ENCODE measurements at regions not wholly inside any gene's neighbourhood (a gene's known extent, or its start where the extent isn't known, plus 50 kb on each side); places are given as distances from the start of the nearest gene placed in this dataset.

DNA sequence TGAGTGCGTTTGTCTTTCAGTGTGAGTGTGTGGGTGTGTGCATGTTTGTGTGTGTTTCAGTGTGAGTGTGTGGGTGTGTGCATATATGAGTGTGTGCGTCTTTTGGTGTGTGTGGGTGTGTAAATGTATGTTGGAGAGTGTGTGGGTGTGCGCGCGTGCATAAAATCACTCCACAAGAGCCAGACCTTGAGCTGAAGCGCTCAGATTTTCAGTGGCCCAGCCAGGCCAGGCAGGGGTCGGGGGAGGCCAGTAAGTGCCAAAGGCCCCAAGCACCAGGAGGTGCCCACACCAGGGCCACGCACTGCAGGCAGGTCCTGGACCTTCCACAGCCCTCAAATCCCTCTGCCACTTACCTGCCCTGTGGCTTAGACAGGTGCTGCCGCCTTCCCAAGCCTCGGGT lies 184.0 kb downstream of the SOX9 start:
- H3K27ac ChIP-seq (ENCODE audit: low read depth in 1 of 2, low read length in 1 of 2): no peak overlapping the region
- 91 to 95% methylated on average over 10 of the region's 10 CpGs for WGBS, 2 donors
- ATAC-seq (ENCODE audit: insufficient read depth, low FRiP score): no peak
- H3K27me3 ChIP-seq (ENCODE audit: control insufficient read depth in 3 of 3, insufficient read depth in 3 of 3, low read length in 2 of 3): no peaks in the 10 kb centered on the region
- no peak overlapping the region for H3K4me3 ChIP-seq
- H3K4me1 ChIP-seq (ENCODE audit: control insufficient read depth in 5 of 5, insufficient read depth in 5 of 5, low read length in 5 of 5): peaks cover 0 to 15% (median 0%) of the 10 kb centered on the region in 5 donors
- peaks cover 0 to 3% (median 0%) of the 10 kb centered on the region in 4 donors for H3K9me3 ChIP-seq (ENCODE audit: control insufficient read depth in 4 of 4, insufficient read depth in 3 of 4, low read length in 3 of 4)
- TF ChIP-seq, protein P1, sequence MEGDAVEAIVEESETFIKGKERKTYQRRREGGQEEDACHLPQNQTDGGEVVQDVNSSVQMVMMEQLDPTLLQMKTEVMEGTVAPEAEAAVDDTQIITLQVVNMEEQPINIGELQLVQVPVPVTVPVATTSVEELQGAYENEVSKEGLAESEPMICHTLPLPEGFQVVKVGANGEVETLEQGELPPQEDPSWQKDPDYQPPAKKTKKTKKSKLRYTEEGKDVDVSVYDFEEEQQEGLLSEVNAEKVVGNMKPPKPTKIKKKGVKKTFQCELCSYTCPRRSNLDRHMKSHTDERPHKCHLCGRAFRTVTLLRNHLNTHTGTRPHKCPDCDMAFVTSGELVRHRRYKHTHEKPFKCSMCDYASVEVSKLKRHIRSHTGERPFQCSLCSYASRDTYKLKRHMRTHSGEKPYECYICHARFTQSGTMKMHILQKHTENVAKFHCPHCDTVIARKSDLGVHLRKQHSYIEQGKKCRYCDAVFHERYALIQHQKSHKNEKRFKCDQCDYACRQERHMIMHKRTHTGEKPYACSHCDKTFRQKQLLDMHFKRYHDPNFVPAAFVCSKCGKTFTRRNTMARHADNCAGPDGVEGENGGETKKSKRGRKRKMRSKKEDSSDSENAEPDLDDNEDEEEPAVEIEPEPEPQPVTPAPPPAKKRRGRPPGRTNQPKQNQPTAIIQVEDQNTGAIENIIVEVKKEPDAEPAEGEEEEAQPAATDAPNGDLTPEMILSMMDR (IDR thresholded peaks at IDR 0.05; ENCODE audit: control extremely low read depth, extremely low read depth): no peak
- DNase-seq: no peak
- no peak overlapping the region for H3K9ac ChIP-seq (ENCODE audit: insufficient read depth in 1 of 2, low read length in 2 of 2)
- no peaks in the 10 kb centered on the region for H3K36me3 ChIP-seq (ENCODE audit: control insufficient read depth in 4 of 4, insufficient read depth in 4 of 4, low read length in 4 of 4)

DNA sequence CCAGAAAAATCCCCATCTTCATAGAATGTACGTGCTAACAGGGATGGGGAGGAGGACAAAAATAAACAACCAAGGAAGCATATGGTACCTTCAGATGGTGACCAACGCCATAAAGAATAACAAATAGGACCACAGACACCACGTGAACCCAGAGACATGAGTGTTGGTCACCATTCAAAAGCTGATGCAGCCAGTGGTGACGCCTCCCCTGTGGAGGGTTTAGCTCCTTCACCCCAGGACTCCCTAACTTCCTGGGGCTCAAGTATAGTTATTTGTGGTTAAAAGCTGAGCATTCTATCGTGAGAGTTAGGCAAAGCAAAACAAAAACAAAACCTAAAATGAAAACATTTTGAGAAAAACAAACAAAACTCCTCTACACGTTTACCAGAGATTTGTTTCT lies 184.7 kb downstream of the SOX9 start:
- no peak overlapping the region for H3K9ac ChIP-seq (ENCODE audit: insufficient read depth in 1 of 2, low read length in 2 of 2)
- H3K27me3 ChIP-seq (ENCODE audit: control insufficient read depth in 3 of 3, insufficient read depth in 3 of 3, low read length in 2 of 3): no peaks in the 10 kb centered on the region
- no peak overlapping the region for H3K27ac ChIP-seq (ENCODE audit: low read depth in 1 of 2, low read length in 1 of 2)
- no peaks in the 10 kb centered on the region for H3K36me3 ChIP-seq (ENCODE audit: control insufficient read depth in 4 of 4, insufficient read depth in 4 of 4, low read length in 4 of 4)
- no peak overlapping the region for H3K4me3 ChIP-seq
- WGBS, 2 donors: 43 to 49% methylated on average over 6 of the region's 6 CpGs
- DNase-seq: no peak
- H3K9me3 ChIP-seq (ENCODE audit: control insufficient read depth in 4 of 4, insufficient read depth in 3 of 4, low read length in 3 of 4): peaks cover 0 to 3% (median 0%) of the 10 kb centered on the region in 4 donors
- H3K4me1 ChIP-seq (ENCODE audit: control insufficient read depth in 5 of 5, insufficient read depth in 5 of 5, low read length in 5 of 5): peaks cover 0 to 15% (median 0%) of the 10 kb centered on the region in 5 donors
- ATAC-seq (ENCODE audit: insufficient read depth, low FRiP score): no peak
- TF ChIP-seq, protein P1 (IDR thresholded peaks at IDR 0.05; ENCODE audit: control extremely low read depth, extremely low read depth): no peak

DNA sequence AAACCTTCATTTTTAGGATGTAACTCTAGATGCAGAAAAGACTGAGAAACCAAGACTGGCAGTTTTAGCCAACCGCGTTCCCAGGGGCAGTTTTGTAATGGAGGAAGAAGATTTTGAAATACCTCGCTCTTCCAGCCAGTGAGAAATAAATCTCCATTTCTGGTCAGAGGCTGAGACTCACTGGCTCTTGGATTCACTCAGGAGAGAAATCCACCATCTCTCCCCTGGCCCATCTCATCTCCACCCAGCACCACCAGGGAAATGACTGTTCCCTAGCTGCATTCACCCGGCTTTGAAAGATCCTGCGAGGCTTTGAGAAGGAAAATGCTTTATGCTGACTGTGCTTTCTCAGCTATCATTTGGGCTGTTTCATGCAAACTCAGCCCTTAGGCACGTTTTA lies 185.2 kb downstream of the SOX9 start:
- no peak overlapping the region for H3K27ac ChIP-seq (ENCODE audit: low read depth in 1 of 2, low read length in 1 of 2)
- no peaks in the 10 kb centered on the region for H3K36me3 ChIP-seq (ENCODE audit: control insufficient read depth in 4 of 4, insufficient read depth in 4 of 4, low read length in 4 of 4)
- DNase-seq: peak in 2 of 3 donors; percentile 59 to 64
- peaks cover 0 to 3% (median 0%) of the 10 kb centered on the region in 4 donors for H3K9me3 ChIP-seq (ENCODE audit: control insufficient read depth in 4 of 4, insufficient read depth in 3 of 4, low read length in 3 of 4)
- H3K27me3 ChIP-seq (ENCODE audit: control insufficient read depth in 3 of 3, insufficient read depth in 3 of 3, low read length in 2 of 3): no peaks in the 10 kb centered on the region
- H3K4me3 ChIP-seq: no peak overlapping the region
- no peak for ATAC-seq (ENCODE audit: insufficient read depth, low FRiP score)
- peaks cover 0 to 15% (median 0%) of the 10 kb centered on the region in 5 donors for H3K4me1 ChIP-seq (ENCODE audit: control insufficient read depth in 5 of 5, insufficient read depth in 5 of 5, low read length in 5 of 5)
- peak overlapping the region in 1 of 2 donors; percentile 54 for H3K9ac ChIP-seq (ENCODE audit: insufficient read depth in 1 of 2, low read length in 2 of 2)
- TF ChIP-seq, protein P1 (IDR thresholded peaks at IDR 0.05; ENCODE audit: control extremely low read depth, extremely low read depth): no peak
- WGBS, 2 donors: 33 to 58% methylated on average over 6 of the region's 6 CpGs

DNA sequence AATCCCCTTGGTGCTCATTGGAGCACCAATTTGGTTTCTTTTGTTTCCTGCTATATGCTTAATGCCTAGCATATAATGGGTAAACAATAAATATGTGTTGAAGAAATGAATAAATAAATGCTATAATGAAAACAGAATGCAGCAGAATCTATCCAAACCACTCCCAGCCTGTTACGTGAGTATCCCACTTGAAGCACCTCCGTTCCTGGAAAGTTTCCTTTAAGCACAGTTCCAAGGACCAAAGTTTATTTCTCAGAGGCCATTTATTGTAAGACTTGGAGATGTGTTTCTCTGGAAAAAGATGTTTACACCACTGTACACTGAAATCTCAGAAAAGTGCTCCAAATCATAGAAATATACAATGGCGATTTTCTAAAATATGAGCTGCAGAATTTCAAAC lies 187.0 kb downstream of the SOX9 start:
- no peaks in the 10 kb centered on the region for H3K36me3 ChIP-seq (ENCODE audit: control insufficient read depth in 4 of 4, insufficient read depth in 4 of 4, low read length in 4 of 4)
- peaks cover 0 to 4% (median 0%) of the 10 kb centered on the region in 4 donors for H3K9me3 ChIP-seq (ENCODE audit: control insufficient read depth in 4 of 4, insufficient read depth in 3 of 4, low read length in 3 of 4)
- TF ChIP-seq, protein P1 (IDR thresholded peaks at IDR 0.05; ENCODE audit: control extremely low read depth, extremely low read depth): no peak
- no peaks in the 10 kb centered on the region for H3K27me3 ChIP-seq (ENCODE audit: control insufficient read depth in 3 of 3, insufficient read depth in 3 of 3, low read length in 2 of 3)
- ATAC-seq (ENCODE audit: insufficient read depth, low FRiP score): no peak
- no peak overlapping the region for H3K9ac ChIP-seq (ENCODE audit: insufficient read depth in 1 of 2, low read length in 2 of 2)
- peaks cover 0 to 15% (median 0%) of the 10 kb centered on the region in 5 donors for H3K4me1 ChIP-seq (ENCODE audit: control insufficient read depth in 5 of 5, insufficient read depth in 5 of 5, low read length in 5 of 5)
- WGBS, 2 donors: 78 to 81% methylated on average over 3 of the region's 3 CpGs
- H3K4me3 ChIP-seq: no peak overlapping the region
- H3K27ac ChIP-seq (ENCODE audit: low read depth in 1 of 2, low read length in 1 of 2): no peak overlapping the region
- peak in 2 of 3 donors; percentile 12 to 32 for DNase-seq
